Adipose tissue (tissue), 3 donors: ENCODE measurements at regions not wholly inside any gene's neighbourhood (a gene's known extent, or its start where the extent isn't known, plus 50 kb on each side); places are given as distances from the start of the nearest gene placed in this dataset.
A peak's percentile ranks its signal among the peaks of the same experiment; 100 is the strongest.

Source experiments
- H3K27ac ChIP-seq: one replicate; pipeline ENCODE4 v1.5.1; 2013; ENCODE audit warnings: low read depth, low read length
- WGBS, 3 donors: extraction: QIAGEN DNeasy Blood & Tissue Kit; methylation state at CpG; one replicate each; pipeline ENCODE4 v1.1.7; 2013; 5-methylcytosine and 5-hydroxymethylcytosine counted together
- donor health status: healthy with polysubstance abuse.
- donor health status: Bipolar disorder and iron deficiency.
- donor health status: healthy.

DNA sequence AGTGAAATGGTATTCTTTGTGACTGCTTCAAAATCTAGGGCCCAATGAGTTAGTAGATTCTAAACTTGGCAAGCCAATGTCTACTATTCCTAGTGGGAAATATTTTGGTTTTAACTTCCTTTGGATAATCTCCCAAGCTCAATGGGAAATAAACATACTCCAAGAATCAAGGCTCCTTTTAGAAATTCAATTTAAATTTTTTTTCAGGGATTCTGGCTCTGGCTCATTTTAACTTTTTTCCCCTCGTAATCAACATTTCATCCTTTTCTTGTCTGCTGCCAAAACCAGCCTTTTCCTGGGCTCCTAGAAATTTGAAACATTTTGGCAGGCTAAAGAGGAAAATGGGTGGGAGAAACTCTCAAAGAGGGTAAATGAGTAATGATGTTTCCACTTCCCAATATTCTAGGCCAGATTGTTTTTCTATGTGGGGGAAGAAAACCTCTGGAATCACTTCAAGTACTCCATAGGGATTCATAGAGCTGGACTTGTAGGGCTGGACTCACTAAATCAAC, 85.6 kb upstream of the AGR3 start:
- H3K27ac ChIP-seq, result no peak overlapping the region
- 37 to 61% (median 49%) methylated on average over 1 of the region's 1 CpG for WGBS, 3 donors

DNA sequence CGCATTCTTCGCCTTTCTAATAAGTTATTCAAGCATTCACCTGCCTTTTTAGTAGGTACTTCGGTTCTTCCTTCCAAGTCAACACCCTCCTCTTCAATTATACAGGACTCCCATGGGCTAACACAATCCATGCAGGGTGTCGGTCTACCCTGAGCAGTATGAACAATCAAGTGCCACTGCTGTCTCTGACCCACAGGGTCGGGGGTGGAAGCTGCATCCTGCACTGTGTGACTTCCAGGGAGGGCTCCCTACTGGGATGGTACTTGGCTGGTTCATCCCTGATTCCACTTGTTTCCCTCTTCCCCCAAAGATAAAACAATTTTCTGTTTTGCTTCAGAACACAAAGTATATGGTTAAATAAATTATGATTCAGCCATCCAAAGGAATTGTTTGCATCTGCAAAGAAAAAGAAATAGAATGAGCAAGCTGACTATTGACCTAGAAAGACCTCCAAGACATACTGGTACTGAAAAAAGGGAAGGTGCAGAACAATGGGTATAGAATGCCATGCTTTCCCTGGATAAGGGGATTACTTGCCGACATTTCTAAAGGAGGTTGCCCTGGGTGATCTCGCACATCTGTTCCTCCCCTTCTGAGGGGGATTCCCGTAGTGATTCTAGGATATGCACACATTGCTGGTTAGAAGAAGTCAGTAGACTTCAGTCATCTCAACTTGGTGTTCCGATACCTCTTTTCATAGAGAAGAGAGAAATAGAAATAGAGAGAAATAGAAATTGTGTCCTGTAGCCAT, 89.1 kb upstream of the AGR3 start:
- H3K27ac ChIP-seq, result no peak overlapping the region
- WGBS, 3 donors, result 85 to 90% (median 88%) methylated on average over 9 of the region's 9 CpGs

GRCh38 chr7:16975712-16976111, 93.9 kb upstream of the AGR3 start:
- H3K27ac ChIP-seq, result no peak overlapping the region
- WGBS, 3 donors, result 37 to 68% (median 45%) methylated on average over 1 of the region's 1 CpG

DNA sequence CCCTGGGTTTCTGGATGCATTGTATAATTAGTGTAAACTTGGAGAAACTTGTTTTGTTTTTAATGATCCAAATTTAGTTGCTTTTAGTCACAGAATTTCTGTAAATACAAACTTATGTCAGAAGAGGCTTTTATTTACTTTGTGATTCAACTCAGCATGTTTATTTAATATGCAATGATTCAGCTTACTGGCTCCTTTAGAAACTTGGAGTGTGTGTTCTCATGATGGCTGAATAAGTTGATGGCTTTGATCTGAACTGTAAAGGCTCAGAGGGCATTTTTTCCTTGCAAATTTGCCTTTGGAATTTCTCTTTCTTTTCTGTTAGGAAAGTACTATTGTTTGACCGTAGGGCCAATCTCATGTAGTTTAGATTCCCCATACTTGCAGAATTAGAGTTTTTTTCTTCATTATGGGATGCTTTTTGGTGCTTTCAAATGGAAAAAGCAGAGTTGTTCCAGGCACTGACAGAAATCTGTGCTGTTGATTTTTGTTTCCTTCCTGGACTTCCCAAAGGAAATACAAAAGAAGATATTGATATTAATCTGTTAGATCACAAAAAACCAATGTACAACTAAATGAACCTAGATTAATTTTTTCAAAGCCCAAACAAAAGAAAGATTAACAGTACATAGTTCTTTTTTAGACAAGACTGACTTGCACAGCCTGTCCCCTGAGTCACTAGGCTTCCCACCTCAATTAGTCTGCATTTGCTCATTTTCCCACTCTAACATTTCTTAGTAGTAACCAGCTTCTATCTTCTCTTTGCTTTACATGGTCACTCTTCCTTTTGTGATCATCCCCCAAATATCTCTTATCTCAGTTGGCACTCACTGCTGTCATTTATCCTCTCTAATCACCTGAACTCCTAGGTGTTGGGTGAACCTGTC, 96.8 kb upstream of the AGR3 start:
- no peak overlapping the region for H3K27ac ChIP-seq
- 56 to 87% (median 62%) methylated on average over 1 of the region's 1 CpG for WGBS, 3 donors

DNA sequence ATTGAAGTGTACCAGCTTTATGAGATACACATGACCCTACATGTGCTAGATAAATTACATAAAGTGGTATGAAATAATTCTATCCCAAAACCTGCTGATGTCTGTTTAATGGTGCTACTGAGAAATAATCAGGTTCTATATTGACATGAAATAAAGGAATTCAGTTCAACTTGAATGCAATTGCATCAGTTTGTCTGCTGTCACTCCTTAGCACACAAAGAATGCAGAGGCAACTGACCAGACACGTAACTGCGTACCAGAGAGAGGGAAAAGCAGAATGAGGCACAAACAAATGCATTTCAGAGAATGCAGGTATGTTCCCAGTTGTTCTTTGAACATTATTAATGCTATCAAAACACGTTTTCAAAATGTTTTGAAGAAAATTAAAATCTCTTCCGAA, 98.8 kb upstream of the AGR3 start:
- no peak overlapping the region for H3K27ac ChIP-seq
- 88 to 94% (median 94%) methylated on average over 4 of the region's 4 CpGs for WGBS, 3 donors

DNA sequence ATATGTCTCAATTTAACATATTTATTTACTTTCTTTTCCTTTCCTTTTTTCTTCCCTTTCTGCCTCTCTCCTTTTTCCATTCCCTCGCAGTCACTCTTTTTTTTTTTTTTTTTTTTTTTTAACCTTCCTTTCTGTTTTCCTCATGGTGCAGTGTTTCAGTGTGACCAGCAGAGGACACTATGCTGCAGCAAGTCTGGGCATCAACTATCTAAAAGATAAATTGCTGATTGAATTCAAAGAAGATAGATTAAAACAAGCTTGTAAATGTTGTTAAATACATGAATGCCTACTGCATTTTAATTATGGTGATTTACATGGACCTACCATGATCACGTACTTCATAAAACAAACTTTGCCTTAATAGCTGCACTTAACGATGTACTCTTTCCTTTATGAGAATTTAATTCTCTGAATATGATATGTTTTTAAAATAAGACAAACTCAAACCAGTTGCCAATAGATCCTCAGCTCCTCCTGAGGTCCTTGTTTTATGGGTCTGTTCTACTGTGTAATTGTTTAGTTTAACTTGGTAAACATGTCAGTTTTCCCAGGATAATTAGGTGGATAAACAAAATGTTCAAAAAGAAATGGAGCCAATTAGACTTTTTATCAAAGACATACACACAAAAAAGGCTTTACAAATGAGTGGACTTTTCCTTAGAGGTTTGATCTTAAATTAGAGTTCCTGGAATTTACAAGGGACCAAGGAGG, 101.0 kb upstream of the AGR3 start:
- no peak overlapping the region for H3K27ac ChIP-seq
- 18 to 37% (median 23%) methylated on average over 3 of the region's 3 CpGs for WGBS, 3 donors

- 94 to 95% (median 95%) methylated on average over 2 of the region's 2 CpGs for WGBS, 3 donors
- no peak overlapping the region for H3K27ac ChIP-seq
These were observed 102.6 kb upstream of the AGR3 start for GRCh38 chr7:16984375-16984774.

DNA sequence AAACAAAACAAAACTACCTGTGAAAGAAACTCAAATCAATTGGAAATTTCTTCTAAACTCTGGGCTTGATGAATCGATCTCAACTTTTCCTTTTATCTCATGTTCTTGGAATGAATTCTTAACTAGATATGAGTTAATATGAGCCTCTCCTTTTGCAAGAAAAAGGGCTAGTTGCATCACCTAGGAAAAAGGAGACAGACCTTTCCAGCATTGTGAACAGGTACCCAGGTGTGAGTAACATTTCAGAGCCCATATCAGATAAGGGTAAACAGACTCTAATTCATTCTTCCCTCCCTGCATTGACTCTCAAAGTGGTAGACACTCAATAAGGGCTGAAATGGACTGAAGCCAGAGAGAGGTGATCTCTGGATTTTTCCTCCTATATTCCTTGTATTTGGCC, 103.8 kb upstream of the AGR3 start:
- no peak overlapping the region for H3K27ac ChIP-seq
- 28 to 93% (median 81%) methylated on average over 1 of the region's 1 CpG for WGBS, 3 donors

- no peak overlapping the region for H3K27ac ChIP-seq
- WGBS, 3 donors, result 40 to 88% (median 74%) methylated on average over 1 of the region's 1 CpG
These were observed 105.0 kb upstream of the AGR3 start for GRCh38 chr7:16986755-16987154.

GRCh38 chr7:16989811-16990413, 108.1 kb upstream of the AGR3 start:
- 14 to 28% (median 25%) methylated on average over 7 of the region's 7 CpGs for WGBS, 3 donors
- peak overlapping the region; percentile 9 for H3K27ac ChIP-seq

DNA sequence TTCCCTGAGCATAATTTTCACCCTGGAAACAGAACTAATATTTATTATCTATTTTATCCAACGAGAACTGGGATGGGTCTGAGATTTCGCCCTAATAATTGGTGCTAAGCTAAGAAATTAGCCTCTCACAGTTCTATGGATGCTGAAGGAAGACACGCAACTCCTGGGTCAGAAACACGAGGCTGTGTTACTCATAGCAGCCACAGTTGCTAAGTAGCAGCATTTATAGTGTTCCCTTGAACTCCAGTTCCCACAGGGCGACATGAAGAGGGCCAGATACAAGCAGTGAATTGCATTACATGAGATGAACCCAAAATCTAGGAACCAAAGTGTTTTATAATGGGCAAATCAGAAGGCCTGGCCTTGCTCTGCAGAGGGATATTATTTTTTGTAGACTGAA, 109.8 kb upstream of the AGR3 start:
- WGBS, 3 donors, result 90% methylated on average over 5 of the region's 5 CpGs
- H3K27ac ChIP-seq, result no peak overlapping the region

- WGBS, 3 donors, result 94 to 97% (median 96%) methylated on average over 4 of the region's 4 CpGs
- H3K27ac ChIP-seq, result no peak overlapping the region
These were observed 111.8 kb upstream of the AGR3 start for GRCh38 chr7:16993543-16993942.

DNA sequence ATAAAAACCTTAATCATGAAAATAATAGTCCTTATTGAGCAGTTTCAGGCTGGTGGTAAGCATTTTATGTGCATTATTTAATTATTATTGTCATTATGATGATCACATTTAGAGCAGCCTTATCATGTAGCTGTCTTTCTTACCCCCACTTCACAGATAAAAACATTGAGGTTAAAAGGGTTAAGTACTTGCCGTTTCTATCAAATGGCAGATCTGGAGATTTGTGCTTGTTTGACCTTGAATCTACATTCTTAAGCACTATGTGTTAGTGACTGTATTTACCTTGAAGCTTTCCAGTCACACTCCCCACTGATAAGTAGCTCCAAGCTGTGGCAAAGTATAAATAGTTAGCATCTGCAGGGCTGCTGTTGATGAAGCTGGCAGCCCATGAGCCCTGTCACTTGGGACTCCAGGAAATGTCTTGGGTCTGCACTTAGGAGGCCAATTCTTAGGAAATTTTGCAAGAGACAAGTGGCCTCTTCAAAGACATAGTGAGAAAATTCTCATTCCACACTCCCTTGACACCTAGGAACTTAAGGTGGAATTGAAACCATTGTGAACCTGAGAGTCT, 116.8 kb upstream of the AGR3 start:
- WGBS, 3 donors, result 29 to 68% (median 65%) methylated on average over 1 of the region's 1 CpG
- H3K27ac ChIP-seq, result no peak overlapping the region

DNA sequence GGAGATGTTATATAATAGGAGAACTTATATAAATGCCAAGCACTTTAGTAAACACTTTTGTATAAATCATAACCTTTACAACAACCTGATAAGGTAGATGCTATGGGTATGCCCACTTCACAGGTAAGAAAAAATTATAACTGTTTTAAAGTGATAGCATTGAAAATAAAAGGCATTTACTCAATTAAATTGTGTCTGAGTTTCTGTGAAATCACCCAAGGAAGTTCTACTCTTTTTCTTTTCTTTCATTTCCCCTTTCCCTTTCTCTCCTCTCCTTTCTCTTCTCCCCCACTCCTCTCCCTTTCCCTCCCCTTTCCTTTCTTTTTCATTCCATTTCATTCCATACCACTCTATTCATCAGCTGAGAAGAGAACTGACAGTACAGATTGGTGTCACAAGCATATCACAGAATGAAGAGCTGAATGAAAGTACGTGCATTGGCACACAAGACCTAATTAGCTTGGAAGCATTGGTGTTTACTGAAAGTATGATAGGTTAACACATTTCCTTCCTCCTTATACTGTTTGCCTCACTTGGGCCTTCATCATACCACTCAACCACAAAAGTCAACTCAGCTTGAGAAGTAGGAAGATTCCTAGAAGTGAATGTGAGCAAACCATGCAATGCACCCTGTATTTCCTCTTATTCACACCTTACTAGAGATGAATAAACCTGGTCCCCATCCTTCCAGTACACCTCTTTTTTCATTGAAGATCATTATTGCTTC, 117.9 kb upstream of the AGR3 start:
- no peak overlapping the region for H3K27ac ChIP-seq
- WGBS, 3 donors, result 57 to 89% (median 60%) methylated on average over 1 of the region's 1 CpG

DNA sequence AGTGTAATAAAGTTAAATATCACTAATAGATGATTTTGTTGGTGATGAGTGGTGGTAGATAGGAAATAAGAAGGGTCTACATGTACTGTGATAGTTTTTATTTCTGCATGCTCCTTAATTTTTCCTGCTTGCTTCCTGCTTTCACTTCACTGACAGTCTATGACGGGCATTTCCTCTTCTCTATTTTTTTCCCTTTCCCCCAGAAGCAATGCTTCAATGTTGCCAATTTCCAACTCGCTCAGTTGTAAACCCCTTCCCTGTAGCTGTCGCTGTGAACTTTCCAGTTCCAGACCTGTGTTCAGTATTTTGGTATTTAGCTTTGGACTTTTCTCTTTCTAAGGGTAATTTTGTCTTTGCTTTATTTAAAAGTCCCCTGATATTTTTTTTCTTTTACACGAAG, 123.5 kb upstream of the AGR3 start:
- WGBS, 3 donors, result 62 to 80% (median 63%) methylated on average over 4 of the region's 4 CpGs
- no peak overlapping the region for H3K27ac ChIP-seq

DNA sequence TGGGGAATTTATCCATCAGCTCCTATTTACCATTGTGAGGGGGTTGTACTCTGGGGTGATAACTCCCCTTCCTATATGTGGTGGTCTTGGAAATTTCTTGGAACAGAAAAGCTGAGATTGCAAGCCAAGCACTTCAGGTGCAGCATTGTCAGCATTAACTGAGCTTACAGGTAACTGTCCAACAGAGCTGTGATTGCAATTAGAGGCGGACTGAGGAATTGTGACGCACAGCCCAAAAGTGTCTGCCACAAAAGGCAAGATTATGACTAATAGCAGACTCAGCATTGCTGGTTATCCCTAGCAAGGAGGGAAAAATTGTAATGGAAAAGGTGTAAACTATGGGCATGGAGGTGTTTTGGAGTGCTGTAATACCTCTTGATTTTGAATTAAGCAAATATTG, 126.1 kb upstream of the AGR3 start:
- no peak overlapping the region for H3K27ac ChIP-seq
- WGBS, 3 donors, result 84 to 99% (median 98%) methylated on average over 2 of the region's 2 CpGs

DNA sequence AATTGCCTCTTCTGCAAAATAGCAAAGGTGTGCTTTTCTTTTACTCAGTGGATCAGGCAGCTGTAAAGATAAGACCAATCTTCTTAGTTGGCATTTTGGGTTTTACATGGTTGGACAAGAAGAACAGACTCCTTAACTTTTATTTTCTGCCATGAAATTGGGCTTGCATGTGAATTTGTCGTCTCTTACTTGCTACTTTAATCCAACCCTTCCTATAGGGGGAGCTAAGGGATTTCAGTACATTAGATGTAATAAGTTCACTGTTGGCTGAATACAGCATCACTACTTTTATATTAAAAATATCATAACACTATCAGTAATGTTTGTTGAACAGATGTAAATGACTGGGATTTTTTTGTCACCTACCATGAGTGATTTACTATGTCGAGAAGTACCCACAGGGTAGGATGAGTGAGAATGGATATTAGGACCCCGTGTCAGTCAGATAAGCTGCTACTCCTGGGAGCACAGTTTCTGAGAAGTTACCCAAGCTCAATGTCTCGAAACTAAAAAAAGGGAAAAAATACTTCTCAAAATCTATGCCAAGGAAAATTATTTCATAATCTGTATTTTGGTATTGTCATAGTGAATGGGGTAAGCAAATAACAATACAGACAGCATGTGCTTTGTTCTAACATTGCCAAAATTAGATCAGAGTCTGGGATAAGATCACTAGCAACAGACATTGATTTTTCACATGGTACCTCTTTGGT, 127.4 kb upstream of the AGR3 start:
- no peak overlapping the region for H3K27ac ChIP-seq
- 47 to 56% (median 52%) methylated on average over 4 of the region's 4 CpGs for WGBS, 3 donors
